ENCODE measurements at regions not wholly inside any gene's neighbourhood (a gene's known extent, or its start where the extent isn't known, plus 50 kb on each side); places are given as distances from the start of the nearest gene placed in this dataset.

GRCh38 chr10:107487284-107487683, 322.8 kb upstream of the SORCS1 start:
- Histone ChIP-seq H3K14ac (ENCODE audit: insufficient read depth, low read length) (no peak overlapping the region), H2BK20ac (ENCODE audit: low read depth, low read length, poor library complexity, severe bottlenecking) (no peak overlapping the region), H3K9ac (ENCODE audit: extremely low read depth, insufficient read length, low read length) (no peak overlapping the region), H2AK5ac (ENCODE audit: insufficient read length, low read length) (no peak overlapping the region), H4K8ac (replicated peaks; ENCODE audit: insufficient read length, low read depth, low read length) (no peak overlapping the region), H3K23ac (ENCODE audit: insufficient read length, low read depth, low read length) (no peak overlapping the region), H2BK5ac (ENCODE audit: insufficient read length, low read length) (no peak overlapping the region), H3K4me2 (ENCODE audit: insufficient read depth, insufficient read length, low read length) (no peak overlapping the region), H3K27me3 (ENCODE audit: insufficient read depth, low read length) (no peaks in the 10 kb centered on the region), H3K4ac (ENCODE audit: low read depth, low read length) (no peak overlapping the region), H3K79me2 (ENCODE audit: insufficient read depth, low read length) (no peaks in the 10 kb centered on the region), H2BK12ac (ENCODE audit: insufficient read length, low read depth, low read length) (no peak overlapping the region), H2BK15ac (ENCODE audit: low read depth, low read length) (no peak overlapping the region), H3K23me2 (ENCODE audit: insufficient read length, low read depth, low read length, poor library complexity, severe bottlenecking) (no peaks in the 10 kb centered on the region), H3T11ph (ENCODE audit: low read length) (no peak overlapping the region), H3K18ac (ENCODE audit: insufficient read length, low read depth, low read length) (no peak overlapping the region), H2BK120ac (ENCODE audit: low read depth, low read length, poor library complexity, severe bottlenecking) (no peak overlapping the region), H3K79me1 (ENCODE audit: insufficient read depth, low read depth, low read length, poor library complexity, severe bottlenecking) (no peaks in the 10 kb centered on the region), H4K5ac (ENCODE audit: insufficient read length, low read depth, low read length) (no peak overlapping the region), H3K56ac (ENCODE audit: insufficient read length, low read depth, low read length) (no peak overlapping the region), H4K20me1 (ENCODE audit: control insufficient read depth, insufficient read depth, insufficient read length) (no peaks in the 10 kb centered on the region), H2AFZ (ENCODE audit: low read length) (no peak overlapping the region), H3K4me1 (ENCODE audit: insufficient read depth, low read length) (no peaks in the 10 kb centered on the region), H3K9me3 (ENCODE audit: control insufficient read depth, low read depth, low read length) (no peaks in the 10 kb centered on the region), H4K91ac (ENCODE audit: insufficient read length, low read depth, low read length) (no peak overlapping the region), H3K27ac (ENCODE audit: insufficient read length, low read depth, low read length) (no peak overlapping the region)
- H3K27me3 Mint-ChIP-seq (ENCODE audit: low read depth), result no peaks in the 10 kb centered on the region
- WGBS (ENCODE audit: extremely low coverage, insufficient read length, low lambda C conversion rate), result no CpG with 5 or more reads among the region's 4 CpGs
- H3K36me3 Mint-ChIP-seq (ENCODE audit: insufficient read depth in 1 of 3, low read depth in 3 of 3), result peaks cover 0 to 3% (median 0%) of the 10 kb centered on the region in 3 experiments; a peak in 3 of 7 replicates
- TF ChIP-seq CTCF (conservative IDR thresholded peaks at IDR 0.05), result no peak
- no peak overlapping the region for H3K27ac Mint-ChIP-seq
- 0 out of 5 replicates have a peak, but pooled peaks cover 2 to 3% of the 10 kb centered on the region in 2 experiments for H3K9me3 Mint-ChIP-seq
- H3K4me1 Mint-ChIP-seq, result no peaks in the 10 kb centered on the region
- DNase-seq, result no peak
- H3K4me3 Mint-ChIP-seq, result no peak overlapping the region

All from H9 (cell line).